HEK293 (cell line): ENCODE measurements at regions not wholly inside any gene's neighbourhood (a gene's known extent, or its start where the extent isn't known, plus 50 kb on each side); places are given as distances from the start of the nearest gene placed in this dataset.

ENCODE experiments used
- CTCF ChIA-PET: fragments of 350-600 bp; formaldehyde crosslinking; extraction: SDS; loops from one replicate; lab custom pipeline; 2021; ENCODE audit warnings: antibody characterized with exemption; lab: Yijun Ruan, JAX
- POLR2A ChIA-PET: fragments of 300-600 bp; formaldehyde crosslinking; extraction: SDS; loops from one replicate; lab custom pipeline; 2020; ENCODE audit warnings: antibody characterized with exemption, inconsistent platforms; lab: Yijun Ruan, JAX
- H3K27ac ChIP-seq: fragments of 200-500 bp; sonication (Bioruptor generic); 2 replicates; pipeline ENCODE4 v1.5.1; 2014; ENCODE audit warnings: low read depth, low read length, control low read depth, inconsistent platforms; ENCODE audit errors: extremely low read depth
- H3K36me3 ChIP-seq, 2 experiments: fragments of 200-500 bp in 1 of 2; sonication (Bioruptor generic) in 1 of 2; 1 replicate in 1 of 2; 2 replicates in 1 of 2; pipeline ENCODE4 v1.5.1; 2014 to 2017; ENCODE audit warnings: inconsistent platforms in 2 of 2, low read length in 2 of 2; ENCODE audit not compliant: control insufficient read depth in 2 of 2, insufficient read depth in 1 of 2
- H3K4me1 ChIP-seq: fragments of 200-500 bp; sonication (Bioruptor generic); 2 replicates; pipeline ENCODE4 v1.5.1; 2014; ENCODE audit warnings: mild to moderate bottlenecking, low read length, inconsistent platforms; ENCODE audit not compliant: control insufficient read depth, insufficient read depth
- H3K4me3 ChIP-seq: 2 replicates; pipeline ENCODE4 v1.5.1; 2011; ENCODE audit warnings: low read depth, mild to moderate bottlenecking, control low read depth, low read length, moderate library complexity
- H3K9me3 ChIP-seq: fragments of 200-500 bp; sonication (Bioruptor generic); 2 replicates; pipeline ENCODE4 v1.5.1; 2014; ENCODE audit warnings: low read depth, low read length, inconsistent platforms; ENCODE audit not compliant: control insufficient read depth, insufficient read depth
- ATF2 ChIP-seq: fragments of 450-650 bp; formaldehyde crosslinking; IDR thresholded peaks from 2 replicates; pipeline ENCODE4 v1.5.1; 2016; ENCODE audit warnings: missing biosample characterization, missing genetic modification characterization, low read depth
- GLI2 ChIP-seq: fragments of 450-650 bp; formaldehyde crosslinking; IDR thresholded peaks from 2 replicates; pipeline ENCODE4; 2017; ENCODE audit warnings: missing biosample characterization, missing genetic modification characterization, low read depth, borderline replicate concordance
- HOXD13 ChIP-seq: sonication (generic); formaldehyde crosslinking; IDR thresholded peaks from 2 replicates; pipeline ENCODE4 v1.8.0; 2022; ENCODE audit warnings: missing genetic modification reagents, borderline replicate concordance
- KLF1 ChIP-seq: fragments of 450-650 bp; formaldehyde crosslinking; IDR thresholded peaks from 2 replicates; pipeline ENCODE4 v1.5.1; 2016; ENCODE audit warnings: missing biosample characterization, missing genetic modification characterization
- KLF7 ChIP-seq: fragments of 450-650 bp; formaldehyde crosslinking; IDR thresholded peaks from 2 replicates; pipeline ENCODE4 v1.5.1; 2016; ENCODE audit warnings: missing biosample characterization, missing genetic modification characterization, borderline replicate concordance
- KLF9 ChIP-seq: fragments of 450-650 bp; formaldehyde crosslinking; IDR thresholded peaks from 2 replicates; pipeline ENCODE4 v1.5.1; 2016; ENCODE audit warnings: missing biosample characterization, missing genetic modification characterization, low read depth
- MYNN ChIP-seq: fragments of 450-650 bp; formaldehyde crosslinking; IDR thresholded peaks from 2 replicates; pipeline ENCODE4 v1.5.1; 2016; ENCODE audit warnings: missing biosample characterization, missing genetic modification characterization, borderline replicate concordance
- OSR2 ChIP-seq: fragments of 450-650 bp; formaldehyde crosslinking; IDR thresholded peaks from 2 replicates; pipeline ENCODE4 v1.5.1; 2016; ENCODE audit warnings: missing biosample characterization, missing genetic modification characterization
- PRDM4 ChIP-seq: fragments of 450-650 bp; formaldehyde crosslinking; IDR thresholded peaks from 2 replicates; pipeline ENCODE4 v1.5.1; 2017; ENCODE audit warnings: missing biosample characterization, missing genetic modification characterization
- WT1 ChIP-seq: fragments of 450-650 bp; formaldehyde crosslinking; IDR thresholded peaks from 2 replicates; pipeline ENCODE4 v1.5.1; 2016; ENCODE audit warnings: missing biosample characterization, missing genetic modification characterization
- ZFP69B ChIP-seq: fragments of 450-650 bp; formaldehyde crosslinking; IDR thresholded peaks from 2 replicates; pipeline ENCODE4 v1.5.1; 2016; ENCODE audit warnings: missing biosample characterization, missing genetic modification characterization
- ZIC2 ChIP-seq: fragments of 450-650 bp; formaldehyde crosslinking; IDR thresholded peaks from 2 replicates; pipeline ENCODE4 v1.5.1; 2016; ENCODE audit warnings: missing biosample characterization, missing genetic modification characterization
- ZNF146 ChIP-seq: fragments of 450-650 bp; formaldehyde crosslinking; IDR thresholded peaks from 2 replicates; pipeline ENCODE4 v1.5.1; 2016; ENCODE audit warnings: missing biosample characterization, missing genetic modification characterization
- ZNF473 ChIP-seq: fragments of 450-650 bp; formaldehyde crosslinking; IDR thresholded peaks from 2 replicates; pipeline ENCODE4 v1.5.1; 2017; ENCODE audit warnings: missing biosample characterization, missing genetic modification characterization
- ZNF48 ChIP-seq: fragments of 450-650 bp; formaldehyde crosslinking; IDR thresholded peaks from 2 replicates; pipeline ENCODE4 v1.5.1; 2016; ENCODE audit warnings: missing biosample characterization, missing genetic modification characterization
- ZNF488 ChIP-seq: fragments of 450-650 bp; formaldehyde crosslinking; IDR thresholded peaks from 2 replicates; pipeline ENCODE4 v1.5.1; 2016; ENCODE audit warnings: missing biosample characterization, missing genetic modification characterization
- ZNF571 ChIP-seq: fragments of 450-650 bp; formaldehyde crosslinking; IDR thresholded peaks from 2 replicates; pipeline ENCODE4 v1.5.0; 2017; ENCODE audit warnings: missing biosample characterization, missing genetic modification characterization
- ZNF580 ChIP-seq: fragments of 450-650 bp; formaldehyde crosslinking; IDR thresholded peaks from 2 replicates; pipeline ENCODE4 v1.5.1; 2016; ENCODE audit warnings: missing biosample characterization, missing genetic modification characterization
- ZNF596 ChIP-seq: fragments of 450-650 bp; IDR thresholded peaks from 2 replicates; pipeline ENCODE4 v1.5.0; 2018; ENCODE audit warnings: missing biosample characterization, mild to moderate bottlenecking, missing genetic modification characterization, moderate library complexity
- ZNF768 ChIP-seq: fragments of 450-650 bp; formaldehyde crosslinking; IDR thresholded peaks from 2 replicates; pipeline ENCODE4 v1.5.1; 2018; ENCODE audit warnings: missing biosample characterization, mild to moderate bottlenecking, missing genetic modification characterization
- ZNF776 ChIP-seq: fragments of 450-650 bp; formaldehyde crosslinking; IDR thresholded peaks from 2 replicates; pipeline ENCODE4 v1.5.0; 2017; ENCODE audit warnings: missing biosample characterization, missing genetic modification characterization, borderline replicate concordance
- ZNF777 ChIP-seq: fragments of 450-650 bp; formaldehyde crosslinking; IDR thresholded peaks from 2 replicates; pipeline ENCODE4 v1.5.1; 2017; ENCODE audit warnings: missing biosample characterization, missing genetic modification characterization, borderline replicate concordance

- Histone ChIP-seq H3K4me1 (no peaks in the 10 kb centered on the region), H3K4me3 (no peak overlapping the region), H3K27ac (no peak overlapping the region), H3K9me3 (no peaks in the 10 kb centered on the region), H3K36me3 (no peaks in the 10 kb centered on the region)
- TF ChIP-seq ZIC2 (tag by site-specific recombination), result no peak
- no peak for TF ChIP-seq ZNF488 (tag by site-specific recombination)
- no peak for TF ChIP-seq MYNN
- no peak for TF ChIP-seq ZNF776 (tag by site-specific recombination)
- TF ChIP-seq GLI2 (tag by site-specific recombination), result no peak
- no peak for TF ChIP-seq ZNF473 (tag by site-specific recombination)
- TF ChIP-seq KLF7 (tag by site-specific recombination), result no peak
- TF ChIP-seq PRDM4 (tag by site-specific recombination), result no peak
- TF ChIP-seq ZNF768 (tag by site-specific recombination), result no peak
- no peak for TF ChIP-seq ZNF580 (tag by site-specific recombination)
- no peak for TF ChIP-seq KLF9 (tag by site-specific recombination)
- no peak for TF ChIP-seq HOXD13 (CRISPR knock-in tag)
- no peak for TF ChIP-seq ZNF596 (tag by site-specific recombination)
- TF ChIP-seq ATF2 (tag by site-specific recombination), result no peak
- TF ChIP-seq WT1 (tag by site-specific recombination), result no peak
- ChIA-PET CTCF (no interaction called here), POLR2A (no interaction called here)
These were observed 282.8 kb downstream of the TFAP2C start for GRCh38 chr20:56911946-56912345.

- Histone ChIP-seq H3K9me3 (no peaks in the 10 kb centered on the region), H3K27ac (no peak overlapping the region), H3K4me3 (no peak overlapping the region), H3K36me3 (no peaks in the 10 kb centered on the region), H3K4me1 (no peaks in the 10 kb centered on the region)
- no peak for TF ChIP-seq ZNF48 (tag by site-specific recombination)
- no peak for TF ChIP-seq ZNF571 (tag by site-specific recombination)
- TF ChIP-seq ZNF777, result no peak
- TF ChIP-seq ZNF146, result no peak
- no peak for TF ChIP-seq ZFP69B (tag by site-specific recombination)
- TF ChIP-seq KLF1 (tag by site-specific recombination), result no peak
- no peak for TF ChIP-seq OSR2 (tag by site-specific recombination)
- CTCF ChIA-PET, result interaction anchor here (0.6 to 1.1 kb wide), 2 partner anchors 59 to 364 kb away, joined by 3 to 4 read pairs; no protein-coding TSS in a partner anchor
- POLR2A ChIA-PET, result no interaction called here
These were observed 285.4 kb downstream of the TFAP2C start for GRCh38 chr20:56914532-56914931.
